ENCODE measurements at regions not wholly inside any gene's neighbourhood (a gene's known extent, or its start where the extent isn't known, plus 50 kb on each side); places are given as distances from the start of the nearest gene placed in this dataset.

GRCh38 chr6:167559675-167560479 is 235.0 kb downstream of the TTLL2 start (continued):
- TF ChIP-seq PAX8 (CRISPR knock-in tag; IDR thresholded peaks at IDR 0.05; ENCODE audit: borderline replicate concordance) (no peak), SP4 (CRISPR knock-in tag; IDR thresholded peaks at IDR 0.05) (peak; percentile 29; the same call in 1 of the 2 replicates), GRHL1 (CRISPR knock-in tag; conservative IDR thresholded peaks at IDR 0.05) (no peak), ZSCAN12 (CRISPR knock-in tag; IDR thresholded peaks at IDR 0.05) (0 out of 2 replicates have a peak, but pooled peaks have one; percentile 45), MED13 (CRISPR knock-in tag; IDR thresholded peaks at IDR 0.05) (0 out of 2 replicates have a peak, but pooled peaks have one; percentile 20), ZNF503 (CRISPR knock-in tag; IDR thresholded peaks at IDR 0.05) (peak; percentile 49), ZNF10 (CRISPR knock-in tag; IDR thresholded peaks at IDR 0.05; ENCODE audit: borderline replicate concordance, low read depth) (no peak), ZNF761 (CRISPR knock-in tag; conservative IDR thresholded peaks at IDR 0.05) (0 out of 2 replicates have a peak, but pooled peaks have one; percentile 62), ZEB1 (IDR thresholded peaks at IDR 0.05; ENCODE audit: insufficient replicate concordance, low read depth) (peak; percentile 93), MED1 (CRISPR knock-in tag; IDR thresholded peaks at IDR 0.05) (peak; percentile 89), KDM3A (CRISPR knock-in tag; IDR thresholded peaks at IDR 0.05; ENCODE audit: low read depth) (no peak; the same call in 1 of the 2 replicates), ARNTL (CRISPR knock-in tag; IDR thresholded peaks at IDR 0.05) (no peak), ZNF616 (CRISPR knock-in tag; IDR thresholded peaks at IDR 0.05; ENCODE audit: low read depth) (no peak), ZNF383 (CRISPR knock-in tag; IDR thresholded peaks at IDR 0.05; ENCODE audit: borderline replicate concordance) (no peak), ZNF460 (CRISPR knock-in tag; IDR thresholded peaks at IDR 0.05; ENCODE audit: borderline replicate concordance) (no peak), ZNF563 (CRISPR knock-in tag; IDR thresholded peaks at IDR 0.05) (no peak), ETS1 (CRISPR knock-in tag; IDR thresholded peaks at IDR 0.05) (no peak), GATAD1 (CRISPR knock-in tag; IDR thresholded peaks at IDR 0.05) (peak; percentile 61), THAP7 (CRISPR knock-in tag; IDR thresholded peaks at IDR 0.05) (no peak), TEAD3 (CRISPR knock-in tag; optimal IDR thresholded peaks at IDR 0.05; ENCODE audit: borderline replicate concordance) (peak; percentile 84), IKZF5 (CRISPR knock-in tag; IDR thresholded peaks at IDR 0.05) (peak; percentile 81), HNRNPLL (IDR thresholded peaks at IDR 0.05; ENCODE audit: low read depth, low read length, poor library complexity, severe bottlenecking) (no peak)
